Heart left ventricle (tissue), 13 donors: ENCODE measurements at regions not wholly inside any gene's neighbourhood (a gene's known extent, or its start where the extent isn't known, plus 50 kb on each side); places are given as distances from the start of the nearest gene placed in this dataset.

Experiments
- CTCF ChIP-seq, 12 donors: fragments of 200-600 bp; sonication (generic) in 4 of 12; IDR thresholded peaks; one replicate each; pipeline versions ENCODE4 v1.5.0 to v1.8.0; 2018 to 2022; ENCODE audit warnings: antibody characterized with exemption in 12 of 12, mild to moderate bottlenecking in 5 of 12
- POLR2A ChIP-seq, 2 donors: fragments of 450-650 bp; IDR thresholded peaks; one replicate each; pipeline ENCODE4 v1.6.1; 2017; ENCODE audit warnings: antibody characterized with exemption in 2 of 2, mild to moderate bottlenecking in 2 of 2, moderate library complexity in 2 of 2
- donor health status: ischemic (EF 13 %, LVEDD 7.1; RV severe dilation, severe dysfunction).
- donor health status: DM: no; HTN: yes; CAD: no.
- donor health status: DM: no; HTN: no; CAD: no.
- donor health status: ischemic (EF 25% LVEDD 6.9; RV normal size, moderate dysfunction).
- donor health status: ischemic (EF 25% LVEDD 5.7; RV mildly dilated, moderate dysfunction).
- donor health status: ischemic (EF 35%, LVEDD 5.7; RV mildly dilated, moderate dysfunction).
- donor health status: nonischemic (EF 11% LVEDD 7.7; RV severe dilation, severe dysfunction).
- donor health status: DM: yes; HTN: yes; CAD: no.
- donor health status: PGD.
- donor health status: ischemic (EF 29% LVEDD 5.4; RV normal size, mild dysfunction).
- donor health status: nonischemic (EF 23%, LVEDD 6.1; RV moderate dilation, normal function).

GRCh38 chr13:83577183-83577582, 305.1 kb downstream of the SLITRK1 start:
- no peak for TF ChIP-seq POLR2A (IDR thresholded peaks at IDR 0.05)
- no peak for TF ChIP-seq CTCF (IDR thresholded peaks at IDR 0.05)
